Lung (tissue), 11 donors: ENCODE measurements at regions not wholly inside any gene's neighbourhood (a gene's known extent, or its start where the extent isn't known, plus 50 kb on each side); places are given as distances from the start of the nearest gene placed in this dataset.

Source experiments
- ATAC-seq: fragments of 200-7000 bp; cut with Tn5 transposase; one replicate; pipeline ENCODE4 v1.9.1; 2020; ENCODE audit warnings: moderate number of reproducible peaks; ENCODE audit not compliant: insufficient read depth, low FRiP score
- DNase-seq, 3 donors: peaks; one replicate each; pipeline ENCODE4 v3.0.0-alpha.2; 2013 to 2017
- H3K27ac ChIP-seq, 2 donors: one replicate each; pipeline ENCODE4 v1.5.1; 2013; ENCODE audit warnings: mild to moderate bottlenecking in 2 of 2, moderate library complexity in 2 of 2, control low read depth in 1 of 2, inconsistent platforms in 1 of 2, low read depth in 1 of 2, low read length in 1 of 2
- H3K27me3 ChIP-seq, 3 donors: one replicate each; pipeline ENCODE4 v1.5.1; 2013; ENCODE audit warnings: low read length in 2 of 3; ENCODE audit not compliant: control insufficient read depth in 3 of 3, insufficient read depth in 3 of 3
- H3K36me3 ChIP-seq, 4 donors: one replicate each; pipeline ENCODE4 v1.5.1; 2013; ENCODE audit warnings: low read length in 4 of 4, mild to moderate bottlenecking in 1 of 4, moderate library complexity in 1 of 4; ENCODE audit not compliant: control insufficient read depth in 4 of 4, insufficient read depth in 4 of 4
- H3K4me1 ChIP-seq, 5 donors: one replicate each; pipeline ENCODE4 v1.5.1; 2013; ENCODE audit warnings: low read length in 5 of 5, mild to moderate bottlenecking in 2 of 5, moderate library complexity in 1 of 5; ENCODE audit not compliant: control insufficient read depth in 5 of 5, insufficient read depth in 5 of 5
- H3K4me3 ChIP-seq: one replicate; pipeline ENCODE4 v1.5.1; 2013; ENCODE audit warnings: mild to moderate bottlenecking, control low read depth, moderate library complexity
- H3K9ac ChIP-seq, 2 donors: one replicate each; pipeline ENCODE4 v1.5.1; 2013; ENCODE audit warnings: low read length in 2 of 2, control low read depth in 1 of 2; ENCODE audit not compliant: insufficient read depth in 1 of 2
- H3K9me3 ChIP-seq, 4 donors: one replicate each; pipeline ENCODE4 v1.5.1; 2013; ENCODE audit warnings: low read length in 3 of 4, mild to moderate bottlenecking in 1 of 4, moderate library complexity in 1 of 4; ENCODE audit not compliant: control insufficient read depth in 4 of 4, insufficient read depth in 3 of 4
- CTCF ChIP-seq: IDR thresholded peaks from 2 replicates; pipeline ENCODE4 v1.5.1; 2012; ENCODE audit warnings: mild to moderate bottlenecking; ENCODE audit errors: control extremely low read depth, extremely low read depth
- WGBS, 2 donors: extraction: QIAGEN DNeasy Blood & Tissue Kit; methylation state at CpG; one replicate each; pipeline ENCODE4 v1.1.7; 2013; 5-methylcytosine and 5-hydroxymethylcytosine counted together
- donor health status: control.
- donor health status: control.
- donor health status: Bipolar disorder and iron deficiency.
- donor health status: healthy.
- donor health status: DM: yes; HTN: yes; CAD: no.

- H3K4me3 ChIP-seq = no peak overlapping the region
- H3K27ac ChIP-seq = no peak overlapping the region
- no peak for TF ChIP-seq CTCF
- H3K9me3 ChIP-seq = no peaks in the 10 kb centered on the region
- H3K27me3 ChIP-seq = no peaks in the 10 kb centered on the region
- DNase-seq (no peak), ATAC-seq (no peak)
- no peak overlapping the region for H3K9ac ChIP-seq
- 86 to 94% methylated on average over 3 of the region's 3 CpGs for WGBS, 2 donors
- no peaks in the 10 kb centered on the region for H3K36me3 ChIP-seq
- H3K4me1 ChIP-seq = peaks cover 0 to 5% (median under 1%) of the 10 kb centered on the region in 5 donors
These were observed 67.3 kb upstream of the CCN6 start for GRCh38 chr6:111986651-111987050.

GRCh38 chr6:111987295-111987694 lies 66.6 kb upstream of the CCN6 start:
- Histone ChIP-seq H3K4me1 (peaks cover 0 to 5% (median 0%) of the 10 kb centered on the region in 5 donors), H3K4me3 (no peak overlapping the region), H3K27ac (no peak overlapping the region), H3K9me3 (no peaks in the 10 kb centered on the region), H3K36me3 (no peaks in the 10 kb centered on the region), H3K9ac (no peak overlapping the region), H3K27me3 (no peaks in the 10 kb centered on the region)
- ATAC-seq = no peak
- no peak for DNase-seq
- WGBS, 2 donors = 73 to 86% methylated on average over 1 of the region's 1 CpG
- TF ChIP-seq CTCF = no peak

GRCh38 chr6:111988926-111989325 lies 65.0 kb upstream of the CCN6 start:
- H3K9me3 ChIP-seq = no peaks in the 10 kb centered on the region

More at GRCh38 chr6:111988926-111989325, 65.0 kb upstream of the CCN6 start:
- Histone ChIP-seq H3K9ac (no peak overlapping the region), H3K27ac (no peak overlapping the region), H3K4me1 (peaks cover 0 to 5% (median 0%) of the 10 kb centered on the region in 5 donors), H3K36me3 (no peaks in the 10 kb centered on the region), H3K27me3 (no peaks in the 10 kb centered on the region), H3K4me3 (no peak overlapping the region)
- 95 to 100% methylated on average over 2 of the region's 2 CpGs for WGBS, 2 donors
- DNase-seq (no peak), ATAC-seq (no peak)
- TF ChIP-seq CTCF = no peak
